Tibial nerve (tissue), 4 donors: ENCODE measurements at regions not wholly inside any gene's neighbourhood (a gene's known extent, or its start where the extent isn't known, plus 50 kb on each side); places are given as distances from the start of the nearest gene placed in this dataset.

ENCODE experiments used
- EP300 ChIP-seq, 2 donors: sonication (generic); formaldehyde crosslinking; IDR thresholded peaks; one replicate each; pipeline ENCODE4 v1.6.1; 2017; ENCODE audit warnings: antibody characterized with exemption in 2 of 2, mild to moderate bottlenecking in 1 of 2
- POLR2A ChIP-seq, 2 donors: fragments of 450-650 bp; IDR thresholded peaks; one replicate each; pipeline ENCODE4 v1.6.1; 2017; ENCODE audit warnings: antibody characterized with exemption in 2 of 2, mild to moderate bottlenecking in 2 of 2, moderate library complexity in 2 of 2
- TF ChIP-seq, protein P1 (sequence below), 5 experiments: fragments of 200-600 bp in 3 of 5; fragments of 450-650 bp in 2 of 5; sonication (generic) in 3 of 5; IDR thresholded peaks; one replicate each; pipeline ENCODE4 v1.5.1; 2016 to 2019; ENCODE audit warnings: antibody characterized with exemption in 5 of 5, mild to moderate bottlenecking in 3 of 5, moderate library complexity in 2 of 5

DNA sequence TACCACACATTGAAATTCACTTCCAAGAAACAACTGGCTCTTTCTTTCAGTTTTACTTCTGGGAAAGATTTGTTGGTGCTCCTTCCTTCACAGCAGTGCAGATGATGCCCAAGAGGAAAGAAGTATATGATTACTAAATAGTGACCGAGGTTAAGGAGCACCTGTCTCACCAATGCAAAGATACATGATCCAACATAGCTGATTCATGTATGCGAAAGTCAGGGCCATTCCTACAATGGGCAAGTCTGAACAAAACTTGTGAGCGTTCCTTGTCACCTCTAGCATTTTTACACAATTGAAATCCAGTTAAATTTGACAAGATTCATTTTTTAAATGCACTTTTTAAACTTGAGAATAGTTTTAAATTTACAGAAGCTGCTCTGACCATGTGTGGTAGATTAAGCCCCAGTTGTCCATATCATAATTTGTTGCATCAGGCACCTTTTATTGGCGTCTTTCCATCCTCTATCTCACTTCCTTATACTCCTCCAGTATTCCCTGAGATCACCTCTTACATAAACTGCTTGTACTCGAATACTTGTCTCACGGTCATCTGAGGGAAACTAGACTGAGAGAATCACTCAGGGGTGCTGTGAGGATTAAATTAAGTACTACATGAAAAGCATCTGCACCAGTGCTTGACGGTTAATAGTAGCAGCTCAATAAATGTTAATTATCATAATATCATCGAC lies 438.8 kb upstream of the CDH20 start:
- TF ChIP-seq, protein P1, sequence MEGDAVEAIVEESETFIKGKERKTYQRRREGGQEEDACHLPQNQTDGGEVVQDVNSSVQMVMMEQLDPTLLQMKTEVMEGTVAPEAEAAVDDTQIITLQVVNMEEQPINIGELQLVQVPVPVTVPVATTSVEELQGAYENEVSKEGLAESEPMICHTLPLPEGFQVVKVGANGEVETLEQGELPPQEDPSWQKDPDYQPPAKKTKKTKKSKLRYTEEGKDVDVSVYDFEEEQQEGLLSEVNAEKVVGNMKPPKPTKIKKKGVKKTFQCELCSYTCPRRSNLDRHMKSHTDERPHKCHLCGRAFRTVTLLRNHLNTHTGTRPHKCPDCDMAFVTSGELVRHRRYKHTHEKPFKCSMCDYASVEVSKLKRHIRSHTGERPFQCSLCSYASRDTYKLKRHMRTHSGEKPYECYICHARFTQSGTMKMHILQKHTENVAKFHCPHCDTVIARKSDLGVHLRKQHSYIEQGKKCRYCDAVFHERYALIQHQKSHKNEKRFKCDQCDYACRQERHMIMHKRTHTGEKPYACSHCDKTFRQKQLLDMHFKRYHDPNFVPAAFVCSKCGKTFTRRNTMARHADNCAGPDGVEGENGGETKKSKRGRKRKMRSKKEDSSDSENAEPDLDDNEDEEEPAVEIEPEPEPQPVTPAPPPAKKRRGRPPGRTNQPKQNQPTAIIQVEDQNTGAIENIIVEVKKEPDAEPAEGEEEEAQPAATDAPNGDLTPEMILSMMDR (IDR thresholded peaks at IDR 0.05), result no peak
- TF ChIP-seq POLR2A (IDR thresholded peaks at IDR 0.05) (no peak), EP300 (IDR thresholded peaks at IDR 0.05) (no peak)
